RPMI7951 (cell line): ENCODE measurements at regions not wholly inside any gene's neighbourhood (a gene's known extent, or its start where the extent isn't known, plus 50 kb on each side); places are given as distances from the start of the nearest gene placed in this dataset.
"Not testable (repeated sequence)": the region's sequence is repeated elsewhere in the genome, so short reads cannot be mapped to it uniquely, and the experiment has no call there.

ENCODE experiments used
- DNase-seq: peaks from one replicate; pipeline ENCODE4 v3.0.0-alpha.2; 2012; ENCODE audit warnings: low read depth

DNA sequence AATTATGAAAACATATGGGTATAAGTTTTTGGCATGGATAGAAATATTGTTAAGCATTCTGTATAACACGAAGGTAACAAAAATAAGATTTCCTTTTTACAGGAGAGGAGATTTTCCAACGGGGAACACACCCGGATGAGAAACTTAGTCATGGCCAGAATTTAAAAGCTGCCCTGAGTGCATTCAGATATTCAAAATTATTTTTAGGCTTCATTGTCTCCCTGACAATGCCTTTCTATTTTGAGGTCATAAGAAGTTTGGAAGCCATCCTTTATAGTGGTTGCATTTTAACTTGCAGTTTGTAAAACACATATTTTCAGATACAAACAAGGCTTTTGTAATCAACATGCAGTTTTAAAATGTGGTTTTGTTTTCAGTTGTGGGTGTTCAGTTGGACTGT lies 357.5 kb upstream of the FAM47C start:
- DNase-seq, result no peak

DNA sequence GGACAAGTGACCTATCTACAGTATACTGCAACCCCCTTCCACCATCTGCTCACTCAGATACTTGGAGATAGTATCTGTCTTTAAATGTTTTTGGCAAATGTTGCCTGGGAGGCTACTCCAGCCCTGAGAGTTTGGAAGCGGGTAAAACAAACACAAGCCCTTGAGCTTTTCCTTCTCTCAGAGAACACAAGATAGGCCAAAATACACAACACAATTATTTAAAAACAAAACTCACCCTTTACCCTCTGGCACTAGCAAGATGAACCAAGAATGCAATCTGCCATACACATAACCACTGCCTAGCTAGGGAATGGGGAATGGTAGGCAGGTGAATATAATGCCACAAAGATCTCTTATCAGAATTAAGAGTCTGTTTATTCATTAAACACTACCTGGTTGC lies 324.7 kb upstream of the FAM47C start:
- no peak for DNase-seq

DNA sequence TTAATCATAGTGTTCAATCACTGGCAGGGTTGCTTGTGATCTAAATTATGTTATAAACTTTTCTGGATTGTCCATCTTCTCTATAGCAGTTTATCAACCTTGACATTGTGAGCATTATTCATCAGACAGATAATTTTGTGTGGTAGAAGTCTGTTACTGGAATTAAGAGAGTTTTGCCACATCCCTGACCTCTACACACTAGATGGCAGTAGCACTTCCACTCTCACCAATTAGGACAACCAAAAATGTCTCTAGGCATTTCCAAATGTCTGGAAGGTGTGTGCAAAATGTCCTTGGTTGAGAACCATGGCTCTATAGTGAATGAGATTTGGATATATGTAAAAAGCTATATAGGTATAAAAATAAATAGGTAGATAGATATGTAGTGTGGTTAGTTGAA lies 324.1 kb upstream of the FAM47C start:
- no peak for DNase-seq

DNA sequence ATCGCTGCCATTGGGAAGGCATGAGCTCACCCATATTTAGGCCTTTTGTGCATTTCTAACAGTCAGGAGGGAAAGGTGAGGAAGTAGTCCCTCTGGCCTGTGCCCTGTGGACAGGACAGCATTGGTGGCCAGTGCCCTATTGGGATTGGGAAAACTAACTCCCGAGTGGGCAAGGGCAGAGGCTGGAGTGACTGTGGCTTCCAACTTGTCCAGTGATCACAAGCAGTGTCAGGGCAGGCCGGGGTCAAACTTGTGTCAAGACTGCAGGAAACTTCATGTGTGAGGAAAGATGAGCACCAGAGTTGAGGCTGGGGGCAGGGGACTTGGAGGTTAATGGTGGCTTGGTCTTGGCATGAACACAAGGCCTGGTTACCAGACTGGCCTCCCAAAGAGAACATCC lies 286.2 kb upstream of the FAM47C start:
- no peak for DNase-seq

DNA sequence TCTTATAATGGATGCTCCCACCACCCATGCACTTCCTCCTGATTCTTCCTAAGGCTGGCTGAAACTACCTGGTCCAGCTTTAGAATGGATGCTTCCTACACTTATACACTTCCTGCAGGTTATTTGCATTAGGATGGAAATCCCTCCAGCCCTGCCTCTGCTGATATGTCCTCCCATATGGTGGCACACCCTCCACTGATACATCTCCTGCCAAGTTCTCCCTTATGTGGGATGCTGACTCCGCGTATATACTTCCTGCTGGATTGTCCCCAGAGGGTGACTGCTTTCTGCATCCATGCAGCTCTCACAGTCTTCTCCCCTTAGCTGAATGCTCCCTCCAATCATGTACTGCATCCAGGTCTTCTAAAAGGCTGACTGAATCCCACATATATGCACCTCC lies 254.6 kb upstream of the FAM47C start:
- DNase-seq, result no peak

DNA sequence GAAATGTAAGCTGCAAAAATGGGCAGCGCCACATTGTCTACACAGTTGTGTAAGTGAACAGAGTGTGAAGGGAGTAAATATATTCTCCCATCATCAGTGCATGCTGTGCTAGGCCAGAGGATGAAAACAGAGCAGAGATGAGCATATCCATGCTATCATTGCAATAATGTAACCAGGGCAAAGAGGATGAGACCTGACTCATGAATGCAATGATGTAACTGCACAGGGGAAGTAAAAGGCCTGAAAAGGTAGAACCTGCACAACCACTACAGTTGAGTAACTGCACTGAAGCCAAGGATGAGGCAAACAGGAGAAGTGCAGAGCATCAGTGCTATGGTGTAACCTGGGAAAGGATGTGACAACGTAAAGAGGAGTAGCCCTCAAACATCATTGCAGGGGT lies 220.4 kb upstream of the FAM47C start:
- no peak for DNase-seq

DNA sequence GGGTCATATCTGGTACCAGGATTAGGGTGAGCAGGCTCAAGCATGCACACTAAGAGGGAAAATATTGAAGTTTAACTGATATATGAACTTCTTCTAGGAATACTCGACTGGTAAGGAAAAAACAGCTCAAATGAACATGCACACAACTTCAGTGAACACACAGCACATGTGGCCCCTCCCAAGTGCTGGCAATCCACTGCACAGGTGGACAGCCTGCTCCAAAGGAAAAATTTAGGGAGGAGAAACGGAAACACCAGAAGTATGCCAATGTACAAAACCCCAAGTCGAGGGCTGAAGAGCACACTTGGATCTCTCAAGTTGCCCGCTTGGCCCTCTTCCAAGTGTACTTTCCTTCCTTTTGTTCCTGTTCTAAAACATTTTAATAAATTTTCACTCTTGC lies 205.0 kb upstream of the FAM47C start:
- DNase-seq, result no peak

DNA sequence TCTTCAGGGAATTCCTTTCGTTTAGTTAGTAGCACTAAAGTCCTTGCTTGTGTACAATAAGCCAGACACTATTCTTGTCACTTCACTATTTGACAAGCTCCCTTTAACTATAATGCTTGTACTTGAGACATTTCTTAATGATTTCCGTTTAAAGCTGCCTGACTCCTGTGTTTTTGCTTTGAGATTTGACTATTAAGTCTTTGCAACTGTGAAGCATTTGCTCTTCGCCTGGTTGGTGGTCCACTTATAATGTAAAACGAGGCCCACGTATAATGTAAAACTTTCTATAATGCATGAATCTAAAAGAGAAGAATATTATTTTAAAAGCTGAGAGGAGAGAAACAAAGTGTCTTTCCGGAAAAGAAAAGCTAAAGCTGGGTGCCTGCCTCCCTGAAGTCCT lies 204.1 kb upstream of the FAM47C start:
- no peak for DNase-seq

DNA sequence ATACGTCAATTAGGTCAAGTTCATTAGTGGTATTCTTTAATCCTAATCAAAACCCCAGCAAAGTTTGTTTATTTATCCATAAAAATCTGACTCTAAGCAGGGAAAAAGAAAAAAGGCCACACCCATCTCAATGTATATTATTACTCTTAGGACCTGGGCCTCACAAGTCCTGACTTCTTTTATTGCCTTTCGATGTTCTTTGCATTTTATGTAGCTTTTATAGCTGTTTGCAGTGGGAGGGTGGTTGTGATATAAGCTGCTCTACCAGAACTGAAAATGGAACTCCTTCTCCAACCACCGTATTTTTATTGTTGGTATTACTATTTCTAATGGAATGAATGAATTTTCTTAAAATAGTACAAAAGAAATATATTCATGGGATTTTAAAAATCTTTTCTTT lies 163.3 kb upstream of the FAM47C start:
- DNase-seq, result no peak

DNA sequence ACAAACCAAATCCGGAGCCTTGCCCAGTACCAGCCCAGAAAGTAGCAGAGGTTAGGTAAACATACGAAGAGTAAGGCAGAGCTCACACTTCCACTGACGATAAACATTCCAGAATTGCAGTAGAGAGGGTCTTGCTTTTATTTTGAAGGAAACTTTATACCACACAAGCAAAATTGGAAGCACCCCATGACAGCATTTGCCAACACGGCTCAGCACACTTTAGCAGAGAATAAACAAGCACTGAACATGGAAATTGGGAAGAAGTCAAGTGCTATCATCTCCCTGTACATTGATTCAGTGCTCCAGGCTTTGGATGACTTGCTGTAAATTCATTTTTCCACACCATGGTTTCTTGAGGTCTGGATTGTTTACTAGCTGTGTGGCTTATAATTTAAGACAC lies 160.7 kb upstream of the FAM47C start:
- no peak for DNase-seq

DNA sequence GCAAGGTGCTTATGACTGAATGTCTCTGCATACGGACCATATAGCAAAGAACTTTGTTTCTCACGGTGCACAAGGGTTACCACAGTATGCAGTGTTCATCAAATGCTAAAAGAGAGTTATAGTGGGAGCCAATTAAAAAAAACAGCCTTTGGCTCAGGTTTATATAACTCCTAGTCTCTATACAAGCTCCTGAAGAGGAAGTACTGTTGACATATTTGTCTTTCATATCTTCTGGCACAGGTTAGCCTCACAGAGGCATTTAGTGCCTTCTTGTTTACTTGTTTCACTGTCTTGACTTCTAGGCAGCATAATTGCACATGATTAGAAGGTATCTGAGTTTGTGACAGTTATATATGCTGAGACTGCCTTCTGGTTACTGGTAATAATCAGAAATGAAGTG lies 158.8 kb upstream of the FAM47C start:
- no peak for DNase-seq

DNA sequence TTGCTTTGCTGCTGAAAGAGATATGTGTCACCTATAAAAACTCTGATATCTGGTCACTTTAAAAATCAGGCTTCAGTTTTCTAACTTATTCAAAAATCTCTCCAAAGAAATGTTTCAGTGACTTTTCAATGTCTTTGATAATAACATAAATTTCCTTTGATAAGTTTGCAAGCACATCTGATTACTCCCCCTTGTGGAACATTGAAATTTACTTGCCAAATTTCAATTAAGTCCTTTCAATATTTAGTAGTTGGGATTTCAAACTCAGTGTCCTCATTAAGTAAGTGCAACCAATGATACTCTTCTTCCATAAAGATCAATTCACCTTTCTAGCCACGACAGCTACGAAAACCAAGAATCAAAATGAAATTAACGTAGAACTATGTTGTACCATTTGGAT lies 151.3 kb upstream of the FAM47C start:
- DNase-seq, result peak; percentile 0

DNA sequence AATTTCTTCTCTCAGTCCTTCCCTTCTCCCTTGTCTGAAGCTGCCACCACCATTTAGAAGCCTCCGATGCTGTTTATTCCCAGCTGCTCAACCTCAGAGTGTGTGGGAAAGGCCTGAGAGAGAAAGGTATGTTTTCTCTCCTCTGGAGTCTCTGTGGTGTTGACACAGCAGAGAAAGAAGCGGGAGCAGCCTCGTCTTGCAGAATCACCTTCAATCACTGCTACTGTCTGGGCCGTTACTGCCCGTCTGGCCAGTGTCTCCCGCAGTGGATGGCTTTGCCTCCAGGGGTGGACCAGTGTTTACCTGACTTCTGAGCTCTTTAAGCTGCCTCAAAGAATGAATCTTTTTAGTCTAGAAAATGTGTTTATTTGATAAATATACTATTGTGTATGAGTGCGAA lies 148.9 kb upstream of the FAM47C start:
- DNase-seq, result no peak

DNA sequence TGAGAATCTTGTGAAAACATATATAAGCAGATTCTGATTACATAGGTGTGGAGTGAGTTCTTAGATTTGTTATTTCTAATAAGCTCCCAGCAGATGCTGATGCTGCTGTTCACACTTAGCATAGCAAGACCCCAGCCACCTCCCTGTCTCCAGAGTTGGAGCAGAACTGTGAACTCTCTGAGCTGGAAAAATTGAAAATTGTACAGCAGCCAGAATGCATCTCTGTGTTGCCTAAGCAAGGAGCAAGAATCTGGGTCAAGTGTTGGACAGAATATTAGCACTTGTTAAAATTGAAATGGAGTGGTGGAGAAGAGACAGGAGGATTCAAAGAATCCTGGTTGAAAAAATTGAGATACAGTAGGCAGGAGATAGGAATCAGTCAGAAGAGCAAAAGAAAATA lies 146.6 kb upstream of the FAM47C start:
- DNase-seq, result no peak

DNA sequence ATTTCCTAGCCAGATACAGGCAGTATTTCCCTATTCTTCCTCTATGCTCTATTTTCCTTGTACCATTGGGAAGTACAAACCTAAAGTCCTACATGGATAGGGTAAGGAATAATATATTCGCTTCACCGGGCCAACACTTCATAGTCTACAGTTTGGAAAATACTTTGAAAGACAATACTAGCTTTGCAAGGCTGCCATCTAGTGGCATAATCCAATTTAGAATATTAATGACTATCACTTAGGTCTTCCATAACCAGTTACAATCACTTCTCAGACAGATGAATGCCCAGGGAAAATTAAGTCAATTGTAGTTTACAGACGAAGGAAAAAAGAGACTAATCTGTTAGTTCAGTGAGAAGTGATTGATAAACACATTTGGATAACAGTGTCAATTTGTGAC lies 141.0 kb upstream of the FAM47C start:
- DNase-seq, result peak; percentile 20

DNA sequence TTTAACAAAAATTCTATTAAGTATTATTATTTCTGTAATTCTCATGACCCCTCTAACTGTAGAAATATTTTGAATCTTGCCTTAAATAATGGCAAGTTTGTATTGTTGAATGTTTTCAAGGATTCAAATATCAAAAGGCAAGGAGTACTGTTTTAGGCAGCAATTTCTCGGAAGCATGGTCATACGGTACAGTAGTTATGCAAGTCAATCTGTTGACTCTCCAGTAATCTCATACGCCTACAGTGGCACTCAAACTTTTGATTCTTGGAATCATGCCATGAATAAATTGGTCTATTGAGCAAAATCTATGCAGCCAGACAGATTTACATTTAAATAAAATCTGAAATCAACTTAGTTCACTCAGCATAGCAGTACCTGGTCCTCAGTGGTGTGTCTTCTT lies 139.6 kb upstream of the FAM47C start:
- DNase-seq, result no peak

DNA sequence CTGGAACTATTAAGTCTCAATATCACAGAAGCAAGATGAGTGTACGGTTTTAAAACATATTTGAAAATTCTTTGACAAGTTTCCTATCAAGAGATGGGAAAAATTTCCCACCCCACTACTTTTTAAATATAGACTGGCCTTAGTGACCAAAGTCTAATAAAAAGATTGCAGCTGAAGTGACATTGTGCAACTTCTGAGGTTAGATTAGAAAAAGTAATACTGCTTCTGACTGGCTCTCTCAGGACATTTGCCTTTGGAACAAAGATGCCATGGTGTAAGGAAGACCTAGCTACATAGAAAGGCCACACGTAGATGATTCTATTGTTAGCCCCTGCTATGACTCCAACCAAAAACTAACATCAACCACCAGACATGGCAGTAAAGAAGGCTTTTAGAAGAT lies 138.7 kb upstream of the FAM47C start:
- DNase-seq, result no peak

DNA sequence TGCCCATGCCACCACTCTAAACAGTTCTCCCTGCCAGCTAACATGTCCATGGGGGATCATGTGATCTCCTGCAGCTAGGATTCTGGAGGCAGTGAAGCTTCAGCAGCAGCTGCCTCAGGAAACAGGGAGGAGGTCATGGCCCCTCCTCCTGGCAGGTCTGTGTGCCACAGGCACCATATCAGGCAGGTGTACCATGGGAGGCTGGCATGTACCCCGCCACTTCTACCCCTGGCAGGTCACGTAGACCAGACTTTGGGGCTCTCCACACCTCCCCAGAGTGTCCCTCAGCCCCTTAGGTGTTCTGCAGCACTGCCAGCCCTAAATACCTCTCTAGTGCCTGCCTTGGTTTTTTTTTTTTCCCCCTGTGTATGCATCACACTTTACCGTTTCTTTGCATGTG lies 110.5 kb upstream of the FAM47C start:
- no peak for DNase-seq

DNA sequence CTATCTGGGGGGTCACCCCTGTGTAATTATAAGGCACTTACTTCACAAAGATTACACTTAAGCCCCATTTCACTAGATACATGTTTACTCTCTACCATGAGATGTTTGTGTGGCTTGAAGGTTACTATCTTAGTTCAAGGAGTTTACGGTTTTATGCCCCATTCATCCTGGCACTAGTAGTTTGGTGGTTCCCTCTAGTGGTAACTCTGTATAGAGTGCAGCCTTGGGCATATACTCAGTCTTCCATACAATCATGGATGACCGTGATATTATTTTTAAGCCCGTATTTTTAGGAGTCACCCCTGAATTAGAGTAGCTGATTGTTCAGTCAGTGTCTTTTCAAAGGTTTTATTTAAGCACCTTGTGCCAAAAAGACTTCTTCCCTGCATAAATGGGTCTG lies 109.9 kb upstream of the FAM47C start:
- DNase-seq, result peak; percentile 0

DNA sequence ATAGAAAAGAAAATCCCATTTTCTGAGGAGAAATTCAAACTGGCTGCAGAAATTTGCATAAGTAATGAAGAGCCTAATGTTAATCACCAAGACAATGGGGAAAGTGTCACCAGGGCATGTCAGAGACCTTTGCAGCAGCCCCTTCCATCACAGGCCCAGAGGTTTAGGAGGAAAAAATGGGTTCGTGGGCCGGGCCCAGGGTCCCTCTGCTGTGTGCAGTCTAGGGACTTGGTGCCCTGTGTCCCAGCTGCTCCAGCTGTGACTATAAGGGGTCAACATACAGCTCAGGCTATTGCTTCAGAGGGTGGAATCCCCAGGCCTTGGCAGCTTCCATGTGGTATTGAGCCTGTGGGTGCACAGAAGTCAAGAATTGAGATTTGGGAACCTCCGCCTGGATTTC lies 103.6 kb upstream of the FAM47C start:
- not testable (repeated sequence) for DNase-seq

DNA sequence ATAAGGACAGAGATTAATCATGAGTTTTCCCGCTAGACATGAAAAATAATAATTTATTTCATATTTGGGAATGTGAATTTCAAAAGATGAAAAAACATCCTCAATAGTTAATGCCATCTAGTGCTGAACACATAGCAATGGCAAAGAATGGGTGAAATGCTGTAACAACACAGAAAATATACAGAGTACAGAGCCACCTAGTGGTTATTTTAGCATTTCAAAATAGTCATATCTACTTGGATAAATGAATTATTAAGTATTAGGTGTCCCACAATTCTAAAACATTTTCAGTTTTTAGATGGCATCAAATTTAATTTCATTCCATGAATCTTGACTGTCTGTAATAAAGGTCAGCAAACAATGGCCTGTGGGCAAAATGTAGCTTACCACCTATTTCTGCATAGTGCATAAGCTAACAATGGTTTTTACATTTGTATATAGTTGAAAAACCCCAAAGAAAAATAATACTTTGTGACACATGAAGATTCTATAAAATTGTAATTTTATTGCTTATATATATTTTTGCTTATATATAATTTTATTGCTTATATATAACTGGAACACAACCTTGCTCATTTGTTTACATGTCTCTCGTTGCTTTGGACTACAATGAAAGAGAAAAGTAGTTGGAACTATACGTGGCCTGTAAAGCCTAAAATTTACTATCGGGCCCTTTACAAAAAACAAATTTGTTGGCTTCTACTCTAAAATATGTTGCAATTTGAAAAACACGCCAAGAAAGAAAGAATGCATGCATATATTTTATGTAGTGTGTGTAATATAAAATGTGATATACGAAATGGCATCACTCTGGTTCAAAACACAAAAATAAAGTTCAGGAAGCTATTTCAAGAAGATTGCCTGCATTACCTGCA lies 99.1 kb upstream of the FAM47C start:
- peak; percentile 36 for DNase-seq

DNA sequence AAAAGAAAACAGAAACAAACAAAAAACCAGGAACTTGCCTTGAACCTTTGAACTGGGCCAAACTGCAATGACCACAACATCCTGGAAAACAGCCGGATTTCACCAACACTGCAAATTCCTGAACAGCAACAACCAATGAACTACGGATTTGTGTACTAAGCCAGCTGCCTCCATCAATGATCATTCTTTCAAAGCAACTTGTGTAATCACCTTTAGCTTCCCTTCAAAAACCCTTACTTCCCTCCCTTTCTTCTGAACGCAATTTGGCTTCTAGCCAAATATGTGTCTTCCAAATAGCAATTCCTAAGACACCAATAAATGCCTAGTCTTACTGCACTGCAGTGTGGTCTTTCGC lies 98.5 kb upstream of the FAM47C start:
- peak; percentile 0 for DNase-seq

DNA sequence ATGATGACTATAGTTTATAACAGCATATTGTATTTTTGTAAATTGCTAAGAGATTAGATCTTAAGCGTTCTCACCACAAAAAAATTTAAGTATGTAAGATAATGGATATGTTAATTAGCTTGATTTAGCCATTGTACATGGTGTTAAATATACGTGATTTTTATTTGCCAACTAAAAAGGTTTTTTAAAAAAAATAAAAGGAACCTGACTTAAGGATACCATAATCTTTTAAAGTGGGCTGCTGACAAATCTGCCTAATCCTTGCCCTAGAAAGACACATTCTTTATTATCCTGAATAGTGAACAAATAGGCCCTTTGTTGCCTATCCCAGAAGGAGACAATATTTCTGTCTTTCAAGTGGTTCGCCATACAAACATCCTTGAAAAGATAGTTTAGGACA lies 94.6 kb upstream of the FAM47C start:
- DNase-seq, result no peak

DNA sequence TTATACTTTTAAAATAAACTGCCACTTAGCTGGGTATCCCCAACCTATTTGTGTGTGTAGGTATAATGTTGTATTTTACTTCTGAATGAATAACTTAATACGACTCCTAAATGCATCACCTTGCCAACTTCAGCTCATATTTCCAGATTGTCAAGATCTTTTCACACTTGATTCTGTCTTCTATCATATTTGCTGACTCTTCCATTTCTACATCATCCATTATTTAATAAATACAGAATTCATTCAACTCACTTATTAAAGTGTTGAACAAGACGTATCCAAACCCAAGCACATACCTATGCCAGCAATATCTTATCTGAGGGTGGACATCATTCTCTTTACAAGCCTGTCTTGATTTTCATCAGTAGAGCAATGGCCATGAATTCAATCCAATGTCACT lies 91.2 kb upstream of the FAM47C start:
- no peak for DNase-seq
